HG03175 (cell line): ENCODE measurements at regions not wholly inside any gene's neighbourhood (a gene's known extent, or its start where the extent isn't known, plus 50 kb on each side); places are given as distances from the start of the nearest gene placed in this dataset.

Experiments used
- ATAC-seq: cut with Tn5 transposase; IDR thresholded peaks from one replicate; pipeline ENCODE4 v1.9.1; 2021; ENCODE audit warnings: mild to moderate bottlenecking, moderate library complexity; ENCODE audit not compliant: unreplicated experiment

- no peak for ATAC-seq
These were observed 404.3 kb downstream of the MN1 start for GRCh38 chr22:27397036-27397953.

GRCh38 chr22:27397954-27398342, 403.6 kb downstream of the MN1 start:
- ATAC-seq, result no peak

GRCh38 chr22:27399161-27399560, 402.4 kb downstream of the MN1 start:
- no peak for ATAC-seq

GRCh38 chr22:27400811-27401210, 400.7 kb downstream of the MN1 start:
- ATAC-seq, result no peak

- ATAC-seq, result no peak
These were observed 400.2 kb downstream of the MN1 start for GRCh38 chr22:27401321-27401720.

- no peak for ATAC-seq
These were observed 397.1 kb downstream of the MN1 start for GRCh38 chr22:27404441-27404840.

GRCh38 chr22:27405672-27406388, 395.7 kb downstream of the MN1 start:
- no peak for ATAC-seq

GRCh38 chr22:27406389-27406861, 395.1 kb downstream of the MN1 start:
- ATAC-seq, result no peak

- no peak for ATAC-seq
These were observed 394.1 kb downstream of the MN1 start for GRCh38 chr22:27407369-27407985.

- ATAC-seq, result no peak
These were observed 393.5 kb downstream of the MN1 start for GRCh38 chr22:27408068-27408467.

- no peak for ATAC-seq
These were observed 392.3 kb downstream of the MN1 start for GRCh38 chr22:27409299-27409698.

GRCh38 chr22:27412866-27413445, 388.6 kb downstream of the MN1 start:
- no peak for ATAC-seq

- ATAC-seq, result no peak
These were observed 387.9 kb downstream of the MN1 start for GRCh38 chr22:27413702-27414101.

- ATAC-seq, result no peak
These were observed 384.8 kb downstream of the MN1 start for GRCh38 chr22:27416511-27417420.

- no peak for ATAC-seq
These were observed 384.1 kb downstream of the MN1 start for GRCh38 chr22:27417421-27417814.

- no peak for ATAC-seq
These were observed 383.3 kb downstream of the MN1 start for GRCh38 chr22:27418261-27418660.

GRCh38 chr22:27419473-27419872, 382.1 kb downstream of the MN1 start:
- ATAC-seq, result no peak

GRCh38 chr22:27420195-27420816, 381.2 kb downstream of the MN1 start:
- no peak for ATAC-seq

GRCh38 chr22:27420817-27421361, 380.7 kb downstream of the MN1 start:
- no peak for ATAC-seq
